GM23248 (cell line): ENCODE measurements at regions not wholly inside any gene's neighbourhood (a gene's known extent, or its start where the extent isn't known, plus 50 kb on each side); places are given as distances from the start of the nearest gene placed in this dataset.

Source experiments
- EZH2 ChIP-seq: fragments of 200-600 bp; sonication (generic); IDR thresholded peaks from 2 replicates; pipeline ENCODE4 v1.6.1; 2018; ENCODE audit warnings: antibody characterized with exemption, mild to moderate bottlenecking; ENCODE audit not compliant: insufficient read depth, poor library complexity, severe bottlenecking
- EZH2phosphoT487 ChIP-seq: fragments of 200-600 bp; sonication (generic); IDR thresholded peaks from 2 replicates; pipeline ENCODE4 v1.6.1; 2018; ENCODE audit warnings: antibody characterized with exemption, moderate library complexity, mild to moderate bottlenecking, low read depth; ENCODE audit not compliant: insufficient read depth

GRCh38 chr18:56030060-56030459, 442.1 kb upstream of the TCF4 start:
- TF ChIP-seq EZH2 (no peak), EZH2phosphoT487 (no peak)
